Posterior cingulate gyrus (tissue), 11 donors: ENCODE measurements at regions not wholly inside any gene's neighbourhood (a gene's known extent, or its start where the extent isn't known, plus 50 kb on each side); places are given as distances from the start of the nearest gene placed in this dataset.

ENCODE experiments used
- DNase-seq, 10 donors: peaks; one replicate each; pipeline versions ENCODE4 v3.0.0 to v3.0.0-alpha.2; 2020 to 2021; ENCODE audit warnings: mixed read lengths in 3 of 10
- intact Hi-C: fragments of 100-400 bp; cut with DNase I; formaldehyde crosslinking; loops from one replicate; pipeline ENCODE4 v1.15.1; 2023

DNA sequence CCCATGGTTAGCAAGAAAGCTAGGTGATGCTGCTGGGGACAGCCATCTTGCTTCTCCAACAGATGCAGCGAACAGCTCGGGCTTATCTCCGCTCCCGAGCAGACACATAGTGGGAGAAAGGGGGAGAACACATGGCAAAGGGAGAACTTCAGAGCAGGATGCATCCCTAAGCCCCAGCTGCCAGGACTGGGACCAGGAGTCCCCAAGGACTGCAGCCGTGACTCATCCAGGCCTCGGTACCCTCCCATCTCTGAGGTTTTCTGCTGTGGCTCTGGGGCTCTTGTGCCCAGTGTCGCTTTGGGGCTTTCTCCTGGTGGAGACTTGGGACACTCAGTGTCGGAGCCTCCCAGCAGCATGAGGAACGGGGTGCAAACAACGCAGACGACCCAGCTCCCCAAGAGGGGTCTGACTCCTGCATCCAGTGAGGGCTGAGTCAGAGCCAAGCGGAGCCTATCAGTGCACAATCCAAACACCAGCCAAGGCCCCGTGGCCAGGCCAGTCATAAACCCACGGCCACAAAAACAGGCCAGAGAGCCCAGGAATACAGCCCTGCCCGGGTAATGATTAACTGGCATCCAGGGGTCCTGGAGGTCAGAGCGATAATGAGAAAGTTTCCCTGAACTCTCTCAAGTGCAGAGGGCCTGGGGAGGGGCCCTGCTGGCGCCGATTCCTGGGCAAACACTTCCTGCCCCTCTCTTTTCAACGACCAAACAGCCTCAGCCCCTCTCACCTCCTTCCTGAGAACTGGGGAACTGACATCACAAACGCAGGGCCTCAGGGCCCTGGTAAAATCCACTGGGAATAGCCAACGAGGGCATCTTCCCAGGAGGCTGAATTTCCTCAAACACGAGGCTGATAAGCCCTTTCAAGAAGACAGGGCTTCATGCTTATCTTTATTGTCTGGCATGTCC is 202.9 kb downstream of the USP12 start:
- DNase-seq = peak in 1 of 10 donors; percentile 59
- intact Hi-C loops = no loop called here

GRCh38 chr13:26967119-26968038 is 204.2 kb downstream of the USP12 start:
- peak in 1 of 10 donors; percentile 37 for DNase-seq
- intact Hi-C loops = no loop called here

GRCh38 chr13:26966701-26967080 is 204.9 kb downstream of the USP12 start:
- intact Hi-C loops = no loop called here
- no peak for DNase-seq

DNA sequence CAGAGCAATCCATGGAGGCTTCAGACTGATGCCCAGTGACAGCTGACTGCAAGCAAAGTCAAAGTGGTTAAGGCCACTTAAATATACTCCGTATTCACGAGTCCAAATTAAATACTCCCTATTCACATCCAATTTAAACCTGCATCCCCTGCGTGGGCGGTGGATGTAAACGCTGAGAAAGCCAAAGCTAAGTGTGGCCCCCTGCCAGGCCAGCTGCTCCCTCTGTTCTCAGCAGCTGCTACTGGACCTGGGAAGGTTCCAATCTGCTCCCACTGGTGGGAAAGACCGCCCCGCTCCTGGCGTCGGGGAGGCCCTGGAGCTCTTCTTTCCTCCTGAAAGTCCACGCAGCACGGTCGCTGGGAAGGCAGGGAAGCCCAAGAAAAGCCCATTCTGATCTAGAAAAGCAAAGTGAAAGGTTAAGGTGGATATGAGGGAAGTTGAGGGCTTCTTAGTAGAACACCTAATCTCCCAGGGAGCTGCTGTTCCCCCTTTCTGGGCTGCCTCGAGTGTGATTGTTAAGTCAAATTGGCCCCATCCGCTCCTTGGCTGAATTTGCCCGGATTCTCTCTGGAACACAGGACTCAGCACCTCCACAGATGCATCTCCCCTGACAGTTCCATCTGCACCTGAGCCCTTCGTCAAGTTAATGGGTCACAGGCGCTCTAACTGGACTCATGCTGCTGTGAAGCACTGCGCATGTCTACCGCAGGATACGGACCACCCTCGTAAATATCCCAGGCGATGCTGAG is 205.5 kb downstream of the USP12 start:
- peak in 6 of 10 donors; percentile 18 to 87 (median 34) for DNase-seq
- intact Hi-C loops = no loop called here

DNA sequence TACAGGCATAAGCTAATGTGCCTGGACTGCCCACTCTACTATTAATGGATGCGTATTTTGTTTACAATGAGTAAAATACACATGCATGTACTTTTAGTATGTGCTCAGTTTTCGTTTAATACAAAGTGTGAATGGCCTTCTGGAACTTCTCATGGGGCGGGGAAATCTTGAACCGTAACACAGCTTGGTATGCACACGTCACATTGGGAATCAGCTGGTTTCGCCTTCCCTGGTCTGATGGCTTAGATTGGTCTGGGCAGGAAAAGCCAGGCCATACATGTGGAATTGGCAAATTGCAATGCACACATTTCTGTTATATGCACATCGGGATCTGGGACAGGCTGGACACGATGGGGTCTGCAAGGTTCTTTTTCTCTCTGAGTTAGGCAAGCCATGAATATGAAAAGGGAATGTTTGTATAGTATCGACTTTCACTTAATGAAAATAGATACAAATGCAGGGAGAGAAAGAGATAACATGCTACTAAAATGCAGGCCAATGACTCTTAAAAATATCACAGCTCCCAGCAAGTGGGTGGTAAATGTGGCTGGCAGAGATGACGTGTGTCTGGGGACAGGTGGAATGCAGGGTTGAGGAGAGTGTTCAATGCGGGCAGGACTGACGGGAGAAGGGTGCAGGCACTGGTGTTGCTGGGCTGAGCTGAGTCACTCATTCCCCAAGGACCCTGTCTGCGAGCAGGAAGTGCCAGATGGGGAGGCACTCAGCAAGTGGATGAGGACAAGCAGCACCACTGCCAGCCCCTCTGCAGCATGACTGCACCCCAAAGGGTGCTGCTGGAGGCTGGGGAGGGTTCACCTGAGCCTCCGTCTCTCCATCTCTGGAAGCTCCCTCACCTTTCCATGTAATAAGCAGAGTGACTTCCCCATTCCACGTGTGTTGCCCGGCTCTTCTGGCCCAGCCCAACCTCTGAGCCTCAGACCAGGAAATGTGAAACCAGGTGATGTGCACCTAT is 204.0 kb upstream of the GPR12 start:
- DNase-seq = peak in 4 of 10 donors; percentile 8 to 78 (median 18)
- intact Hi-C loops = no loop called here

DNA sequence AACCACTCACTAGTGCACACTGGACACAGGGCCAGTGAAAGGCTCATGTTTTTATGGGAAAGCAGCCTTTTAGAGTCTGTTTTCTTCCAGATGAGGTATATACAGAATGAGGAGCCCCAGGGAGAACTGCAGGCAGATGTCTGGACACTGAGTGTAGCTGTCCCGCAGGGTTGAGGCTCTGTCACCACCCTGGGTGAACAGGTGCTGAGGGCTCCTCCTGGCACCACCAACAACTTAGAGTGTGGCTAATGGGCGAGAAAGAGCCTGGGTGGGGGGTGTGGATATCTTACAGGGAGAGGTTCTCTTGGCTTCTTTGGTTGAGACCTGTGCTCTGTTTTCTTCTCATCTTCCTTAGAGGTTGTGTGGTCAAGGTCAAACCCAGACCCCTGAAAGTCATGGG is 202.1 kb upstream of the GPR12 start:
- intact Hi-C loops = no loop called here
- no peak for DNase-seq

GRCh38 chr13:26961890-26962615 is 201.5 kb upstream of the GPR12 start:
- intact Hi-C loops = no loop called here
- DNase-seq = no peak

DNA sequence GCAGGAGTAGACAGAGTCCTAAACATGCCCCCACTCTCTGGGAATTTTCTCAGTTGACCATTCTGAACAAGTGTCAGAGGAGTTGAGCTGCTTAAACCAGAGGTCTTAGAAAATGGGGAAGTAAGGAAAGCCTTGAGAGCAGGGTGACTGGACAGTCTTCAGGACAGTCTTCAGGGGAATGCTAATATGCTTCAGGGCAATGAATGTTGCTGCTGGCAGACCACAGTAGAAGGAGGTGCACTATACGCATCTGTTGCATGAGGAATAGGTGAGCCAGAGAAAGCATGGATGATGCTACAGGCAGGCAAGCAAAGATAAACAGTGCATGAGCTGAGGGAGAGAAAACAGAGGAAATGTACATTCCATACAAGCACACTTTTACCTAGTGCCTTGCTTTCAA is 196.6 kb upstream of the GPR12 start:
- intact Hi-C loops = no loop called here
- no peak for DNase-seq

DNA sequence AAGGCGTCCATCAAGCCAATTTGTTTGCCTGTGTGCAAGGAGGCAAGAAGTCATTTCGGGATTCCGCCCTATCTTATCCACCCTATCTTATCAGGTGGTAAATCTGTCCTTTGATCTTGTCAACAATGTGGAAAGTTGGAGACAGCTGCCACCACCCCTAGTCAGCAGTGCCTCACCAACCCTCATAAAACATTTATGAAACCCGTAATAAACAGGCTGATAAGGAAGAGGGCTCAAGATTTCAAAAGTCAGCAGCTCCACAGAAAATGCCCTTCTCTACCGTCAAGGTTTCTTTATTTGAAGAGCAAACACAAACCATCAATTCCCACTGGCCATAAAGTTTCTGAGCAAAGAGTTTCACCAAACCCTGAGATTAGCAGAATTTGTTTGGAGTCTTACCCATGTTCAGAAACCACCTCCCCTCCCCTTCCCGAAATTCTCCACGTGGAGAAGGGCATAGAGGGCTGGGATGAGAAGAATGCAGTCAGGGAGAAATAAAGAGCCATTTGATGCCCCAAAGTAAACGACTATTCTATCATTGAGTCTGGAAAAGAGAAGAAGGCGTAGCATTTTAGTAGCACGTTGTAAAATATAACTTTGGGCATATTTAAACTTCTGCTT is 196.0 kb upstream of the GPR12 start:
- no peak for DNase-seq
- intact Hi-C loops = no loop called here

DNA sequence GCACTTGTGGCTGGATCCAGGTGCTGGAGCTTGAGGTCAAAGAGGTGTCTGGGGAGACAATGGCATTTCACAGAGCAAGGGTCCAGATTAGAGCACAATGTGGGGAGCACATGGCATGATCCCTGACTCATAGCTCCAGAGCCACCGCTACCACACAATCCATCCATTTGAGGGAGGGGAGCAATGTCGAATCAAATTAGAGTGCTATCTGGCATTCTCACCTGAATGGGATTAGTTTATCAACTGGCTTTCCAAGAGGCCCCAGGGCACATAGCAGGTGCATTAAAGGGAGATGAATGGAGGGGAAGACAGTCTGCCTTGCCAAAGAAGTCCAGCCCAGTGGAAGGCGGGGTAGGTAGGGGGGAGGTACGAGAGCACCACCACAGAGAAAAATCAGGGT is 194.4 kb upstream of the GPR12 start:
- no peak for DNase-seq
- intact Hi-C loops = no loop called here

- DNase-seq = no peak
- intact Hi-C loops = no loop called here
These were observed 192.7 kb upstream of the GPR12 start for GRCh38 chr13:26953291-26953690.

GRCh38 chr13:26952551-26953143 is 192.1 kb upstream of the GPR12 start:
- no peak for DNase-seq
- intact Hi-C loops = no loop called here

DNA sequence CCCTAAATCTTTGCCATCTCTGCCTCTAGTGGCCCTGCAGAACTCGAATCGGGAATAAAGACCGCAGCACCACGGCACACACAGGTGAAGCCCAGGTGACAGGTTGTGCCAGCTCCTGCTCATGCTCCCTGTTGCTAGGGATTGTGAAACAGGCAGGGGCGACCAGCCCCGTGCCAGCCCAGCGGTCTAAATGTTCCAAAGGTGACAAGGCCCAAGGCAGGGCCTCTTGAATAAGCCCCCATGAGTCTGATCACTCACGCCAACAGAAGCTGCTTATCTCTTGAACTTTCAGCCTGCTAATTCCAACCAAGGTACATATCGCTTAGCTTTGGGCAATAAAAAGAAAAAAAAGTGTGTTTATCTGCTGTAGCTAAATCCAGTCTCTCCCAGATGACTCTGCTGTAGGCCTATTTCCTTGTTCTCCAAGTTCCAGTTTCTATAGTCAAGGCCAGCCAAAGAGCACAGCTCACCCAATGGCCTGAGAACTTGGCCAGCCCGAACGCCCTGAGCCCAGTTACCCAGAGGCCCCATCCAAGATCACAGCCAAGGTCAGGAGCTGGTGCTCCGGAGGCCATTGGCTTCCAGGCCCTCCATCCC is 191.1 kb upstream of the GPR12 start:
- intact Hi-C loops = no loop called here
- no peak for DNase-seq

DNA sequence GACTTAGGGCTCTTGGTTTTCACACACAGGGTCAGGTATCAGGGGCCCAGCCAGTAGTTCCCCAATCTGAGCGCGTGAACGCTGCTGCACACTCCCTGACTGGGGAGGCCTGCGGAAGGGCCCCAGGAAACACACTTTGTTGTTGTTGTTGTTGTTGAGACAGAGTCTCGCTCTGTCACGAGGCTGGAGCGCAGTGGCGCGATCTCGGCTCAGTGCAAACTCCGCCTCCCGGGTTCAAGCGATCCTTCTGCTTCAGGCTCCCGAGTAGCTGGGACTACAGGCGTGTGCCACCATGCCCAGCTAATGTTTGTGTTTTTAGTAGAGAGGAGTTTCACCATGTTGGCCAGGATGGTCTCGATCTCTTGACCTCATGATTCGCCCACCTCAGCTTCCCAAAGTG is 190.4 kb upstream of the GPR12 start:
- intact Hi-C loops = no loop called here
- no peak for DNase-seq

DNA sequence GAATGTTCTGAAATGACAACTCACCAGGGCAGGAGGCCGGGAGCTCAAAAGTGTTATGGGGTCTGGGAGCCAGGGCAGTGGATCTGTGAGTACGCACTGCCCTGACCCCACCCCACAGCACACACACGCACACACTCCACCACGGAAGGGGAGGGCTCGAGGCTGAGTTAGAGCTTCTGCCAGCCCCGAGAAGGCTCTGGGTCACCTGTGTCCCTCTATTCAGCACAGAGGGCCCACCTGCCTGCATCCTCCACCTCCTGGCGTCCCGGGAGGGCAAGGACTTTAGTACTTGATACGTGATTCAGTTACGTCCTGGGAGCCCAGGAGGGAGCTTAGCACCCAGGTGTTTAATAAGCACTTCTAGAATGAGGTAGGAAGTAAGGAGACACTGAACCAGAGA is 190.0 kb upstream of the GPR12 start:
- no peak for DNase-seq
- intact Hi-C loops = no loop called here

DNA sequence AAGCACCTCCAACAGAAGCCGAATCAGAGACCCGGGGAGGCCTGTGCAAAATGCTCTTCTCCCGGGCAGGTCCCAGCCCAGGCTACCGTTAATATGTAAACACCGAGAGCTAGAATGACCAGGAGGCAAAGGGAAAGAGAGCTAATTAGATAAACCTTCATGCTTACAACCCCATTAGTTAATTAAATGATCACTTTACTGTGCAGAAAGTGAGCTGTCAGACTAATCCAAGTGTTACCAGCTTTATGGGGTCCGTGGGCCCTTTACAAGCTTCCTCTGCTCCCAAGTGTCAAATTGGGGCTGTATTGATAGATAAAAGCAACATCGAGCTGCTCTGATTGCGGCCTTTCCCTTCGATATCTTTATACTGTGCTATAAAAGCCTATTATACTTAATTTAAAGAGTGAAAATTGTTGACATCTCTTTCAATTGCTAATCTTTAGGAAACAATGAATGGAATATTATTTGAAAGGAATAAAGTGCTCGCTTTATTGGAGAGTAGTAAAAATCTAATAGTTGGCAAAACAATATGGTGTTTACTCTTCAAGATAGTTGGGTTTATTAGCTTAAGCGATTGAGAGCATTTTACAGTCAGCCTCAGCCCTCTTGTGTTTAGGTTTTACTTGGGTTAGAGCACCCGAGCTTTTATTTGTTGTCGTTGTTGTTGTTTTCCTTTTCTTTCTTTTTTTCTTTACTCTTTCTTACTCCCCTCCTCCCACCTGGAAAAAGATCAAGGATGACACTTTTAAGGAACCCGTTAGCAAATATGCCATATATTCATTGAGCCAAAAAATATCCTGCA is 189.3 kb upstream of the GPR12 start:
- DNase-seq = no peak
- intact Hi-C loops = loop anchor here (5.0 kb wide), 1 partner anchor 37 kb away; no protein-coding TSS in a partner anchor

- intact Hi-C loops = loop anchor here (5.0 kb wide), 1 partner anchor 39 kb away; no protein-coding TSS in a partner anchor
These were observed 187.8 kb upstream of the GPR12 start for GRCh38 chr13:26948353-26948752.

More at GRCh38 chr13:26948353-26948752, 187.8 kb upstream of the GPR12 start:
- no peak for DNase-seq
